ENCODE measurements at regions not wholly inside any gene's neighbourhood (a gene's known extent, or its start where the extent isn't known, plus 50 kb on each side); places are given as distances from the start of the nearest gene placed in this dataset.

DNA sequence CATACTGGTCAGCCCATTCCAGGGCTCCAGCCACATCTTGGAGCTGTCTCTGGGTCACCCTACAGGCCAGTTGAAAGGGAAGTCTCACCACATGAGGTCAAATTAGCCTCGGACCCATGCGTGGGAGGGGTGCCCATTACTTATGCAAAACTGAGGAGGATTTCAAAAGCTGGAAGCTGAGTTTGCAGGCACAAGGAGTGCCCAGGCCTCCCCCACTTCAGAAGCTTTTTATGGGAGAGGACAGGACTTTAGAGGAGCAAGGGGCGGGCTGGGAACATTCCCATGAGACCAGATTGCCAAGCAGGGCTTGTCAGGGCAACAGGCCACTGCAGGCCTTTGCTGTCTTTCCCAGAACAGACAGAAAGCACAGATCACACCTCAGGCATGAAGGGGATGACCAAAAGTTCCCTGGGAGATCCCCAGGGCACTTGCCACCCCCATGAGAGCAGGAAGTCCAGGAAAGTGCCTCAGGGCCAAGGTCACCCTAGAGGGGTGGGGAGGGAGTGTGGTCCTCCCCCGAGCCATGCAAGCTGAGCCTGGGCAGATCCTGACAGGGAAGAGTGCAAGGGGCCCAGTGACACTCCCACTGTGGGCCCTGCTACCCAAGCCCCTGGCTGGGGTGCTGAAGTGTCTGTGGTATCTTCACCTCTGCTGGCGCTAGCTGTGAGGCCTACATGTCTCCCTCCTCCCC is 267.7 kb downstream of the BCL11A start:
- H3K9ac ChIP-seq (ENCODE audit: low read depth, low read length), result no peak overlapping the region
- no peaks in the 10 kb centered on the region for H3K4me1 ChIP-seq (ENCODE audit: control insufficient read depth, insufficient read depth, low read length)
- no peak overlapping the region for H3K4me3 ChIP-seq (ENCODE audit: low read length)
- no peak overlapping the region for H3K4me2 ChIP-seq (ENCODE audit: low read length)
- peaks cover 9% of the 10 kb centered on the region for H3K9me3 ChIP-seq (replicated peaks; ENCODE audit: low read length)
- no peaks in the 10 kb centered on the region for H3K36me3 ChIP-seq (ENCODE audit: insufficient read depth, low read length)
- no peaks in the 10 kb centered on the region for H3K27me3 ChIP-seq (ENCODE audit: control insufficient read depth, insufficient read depth, low read length)

DNA sequence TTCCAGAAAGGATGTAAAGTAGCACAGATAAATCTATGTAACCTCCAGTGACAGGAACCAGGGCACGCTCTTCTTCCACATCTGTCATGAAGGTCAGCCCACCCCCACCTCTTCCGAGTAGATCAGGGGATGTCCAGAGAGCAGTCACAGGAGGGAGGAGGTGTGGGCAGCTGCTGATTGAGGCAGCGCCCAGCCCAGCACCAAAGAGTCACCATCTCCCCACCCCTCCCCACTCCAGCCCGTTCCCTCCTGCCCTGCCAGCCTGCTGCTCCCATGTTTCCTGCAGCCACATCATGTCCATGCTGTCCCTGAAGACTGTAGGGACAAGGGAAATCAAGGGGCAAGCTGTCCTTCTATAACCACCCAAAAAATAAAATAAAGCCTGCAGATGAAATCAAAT is 269.8 kb downstream of the BCL11A start:
- Histone ChIP-seq H3K27me3 (ENCODE audit: control insufficient read depth, insufficient read depth, low read length) (no peaks in the 10 kb centered on the region), H3K4me2 (ENCODE audit: low read length) (no peak overlapping the region), H3K4me1 (ENCODE audit: control insufficient read depth, insufficient read depth, low read length) (no peaks in the 10 kb centered on the region), H3K36me3 (ENCODE audit: insufficient read depth, low read length) (no peaks in the 10 kb centered on the region), H3K4me3 (ENCODE audit: low read length) (no peak overlapping the region), H3K9me3 (replicated peaks; ENCODE audit: low read length) (peaks cover 9% of the 10 kb centered on the region), H3K9ac (ENCODE audit: low read depth, low read length) (no peak overlapping the region)

DNA sequence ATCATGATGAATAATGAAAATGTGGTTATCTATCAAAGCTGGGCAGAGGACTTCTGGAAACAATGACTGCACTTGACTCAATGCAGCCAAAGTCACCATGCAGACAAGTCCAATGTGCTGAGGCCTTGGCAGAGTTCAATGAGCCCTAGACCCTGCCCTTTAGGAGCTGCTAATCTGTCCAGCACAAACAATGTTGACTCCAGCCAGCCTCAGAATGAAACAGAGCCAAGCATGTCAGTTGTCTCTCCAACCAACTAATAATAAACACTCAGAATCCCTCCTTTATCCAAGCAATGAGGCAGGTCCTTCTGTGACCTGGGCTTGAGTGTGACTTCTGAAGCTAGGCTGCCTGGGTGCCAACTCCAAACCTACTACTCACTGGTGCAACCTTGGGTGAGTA is 270.6 kb downstream of the BCL11A start:
- Histone ChIP-seq H3K9me3 (replicated peaks; ENCODE audit: low read length) (peaks cover 9% of the 10 kb centered on the region), H3K36me3 (ENCODE audit: insufficient read depth, low read length) (no peaks in the 10 kb centered on the region), H3K4me1 (ENCODE audit: control insufficient read depth, insufficient read depth, low read length) (no peaks in the 10 kb centered on the region), H3K4me3 (ENCODE audit: low read length) (no peak overlapping the region), H3K4me2 (ENCODE audit: low read length) (no peak overlapping the region), H3K27me3 (ENCODE audit: control insufficient read depth, insufficient read depth, low read length) (no peaks in the 10 kb centered on the region), H3K9ac (ENCODE audit: low read depth, low read length) (no peak overlapping the region)

DNA sequence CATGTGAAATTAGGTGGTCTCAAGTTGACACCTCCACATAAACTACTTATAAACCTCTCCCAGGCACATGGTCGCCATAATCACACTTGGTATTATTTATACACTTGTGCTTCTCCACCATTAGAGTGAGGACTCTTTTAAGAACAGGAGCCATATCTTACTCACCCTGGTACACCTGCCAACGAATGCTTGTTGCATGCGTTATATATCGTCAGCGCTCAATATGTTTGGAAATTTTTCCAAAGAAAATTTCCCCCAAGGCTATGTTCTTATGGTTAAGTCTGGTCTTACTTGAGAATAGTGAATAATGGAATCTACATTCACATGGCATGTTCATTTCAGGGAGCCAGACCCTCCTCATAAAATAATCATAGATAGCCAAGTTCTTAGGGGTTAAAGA is 271.7 kb downstream of the BCL11A start:
- no peaks in the 10 kb centered on the region for H3K27me3 ChIP-seq (ENCODE audit: control insufficient read depth, insufficient read depth, low read length)
- H3K4me1 ChIP-seq (ENCODE audit: control insufficient read depth, insufficient read depth, low read length), result no peaks in the 10 kb centered on the region
- H3K36me3 ChIP-seq (ENCODE audit: insufficient read depth, low read length), result no peaks in the 10 kb centered on the region
- no peak overlapping the region for H3K4me2 ChIP-seq (ENCODE audit: low read length)
- H3K9me3 ChIP-seq (replicated peaks; ENCODE audit: low read length), result peaks cover 9% of the 10 kb centered on the region
- no peak overlapping the region for H3K4me3 ChIP-seq (ENCODE audit: low read length)
- H3K9ac ChIP-seq (ENCODE audit: low read depth, low read length), result no peak overlapping the region

DNA sequence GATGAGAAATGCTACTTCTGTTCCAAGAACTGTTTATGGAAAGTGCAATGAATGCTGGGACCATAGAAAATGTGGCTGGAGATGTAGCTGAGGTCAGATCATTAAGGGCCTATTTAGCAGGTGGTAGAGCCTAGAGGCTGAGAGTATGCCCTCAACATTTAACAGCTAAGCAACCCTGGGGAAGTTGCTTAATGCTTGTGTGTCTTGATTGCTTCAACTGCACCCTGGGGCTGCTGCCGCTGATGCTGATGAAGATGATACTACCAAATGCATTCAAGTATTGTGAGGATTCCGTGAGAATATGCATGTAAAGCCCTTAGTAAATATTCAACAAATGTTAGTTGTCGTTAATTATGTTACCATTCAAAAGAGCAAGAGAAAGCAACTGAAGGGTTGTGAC is 273.2 kb downstream of the BCL11A start:
- no peak overlapping the region for H3K4me3 ChIP-seq (ENCODE audit: low read length)
- H3K27me3 ChIP-seq (ENCODE audit: control insufficient read depth, insufficient read depth, low read length), result no peaks in the 10 kb centered on the region
- H3K9me3 ChIP-seq (replicated peaks; ENCODE audit: low read length), result no peaks in the 10 kb centered on the region
- H3K4me2 ChIP-seq (ENCODE audit: low read length), result no peak overlapping the region
- H3K4me1 ChIP-seq (ENCODE audit: control insufficient read depth, insufficient read depth, low read length), result no peaks in the 10 kb centered on the region
- no peaks in the 10 kb centered on the region for H3K36me3 ChIP-seq (ENCODE audit: insufficient read depth, low read length)
- H3K9ac ChIP-seq (ENCODE audit: low read depth, low read length), result no peak overlapping the region

DNA sequence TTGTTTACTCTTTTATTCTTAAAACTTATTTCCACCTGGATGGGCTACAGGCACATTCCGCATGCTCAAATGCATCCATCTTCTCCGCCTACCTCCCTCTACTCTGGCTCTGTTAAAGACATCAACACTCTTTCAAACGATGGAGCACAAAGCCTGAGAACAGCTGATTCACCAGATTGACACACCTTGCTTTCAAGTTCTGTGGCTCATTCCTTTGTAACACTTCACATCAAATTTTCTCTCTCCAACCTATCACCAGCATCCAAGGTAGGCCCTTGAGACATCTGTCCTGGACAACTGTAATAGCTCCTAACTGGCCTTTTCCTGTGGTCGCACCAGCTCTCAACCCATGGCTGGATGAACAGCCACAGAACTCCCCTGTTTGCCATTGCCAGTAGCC is 274.5 kb downstream of the BCL11A start:
- Histone ChIP-seq H3K4me3 (ENCODE audit: low read length) (no peak overlapping the region), H3K9ac (ENCODE audit: low read depth, low read length) (no peak overlapping the region), H3K9me3 (replicated peaks; ENCODE audit: low read length) (no peaks in the 10 kb centered on the region), H3K4me1 (ENCODE audit: control insufficient read depth, insufficient read depth, low read length) (no peaks in the 10 kb centered on the region), H3K4me2 (ENCODE audit: low read length) (no peak overlapping the region), H3K36me3 (ENCODE audit: insufficient read depth, low read length) (no peaks in the 10 kb centered on the region), H3K27me3 (ENCODE audit: control insufficient read depth, insufficient read depth, low read length) (no peaks in the 10 kb centered on the region)

DNA sequence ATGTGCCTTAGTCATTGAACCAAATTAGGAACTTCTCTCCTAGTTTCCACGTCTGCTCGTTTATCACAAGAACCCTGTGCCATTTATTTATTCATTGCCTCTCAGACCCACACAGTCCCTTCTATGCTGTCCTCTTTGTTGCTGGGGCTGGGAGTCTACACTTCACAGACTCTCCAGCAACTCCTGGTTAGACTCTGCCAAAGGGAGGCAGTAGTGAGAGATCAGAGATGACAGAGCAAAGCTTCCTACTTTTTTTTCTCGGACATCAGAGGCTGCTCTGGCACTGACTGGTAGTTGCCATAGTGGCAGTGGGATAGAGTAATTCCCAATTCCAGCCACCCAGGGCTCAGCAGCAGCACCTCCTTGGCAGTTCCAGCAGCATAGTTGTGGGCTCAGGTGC is 277.5 kb downstream of the BCL11A start:
- Histone ChIP-seq H3K4me1 (ENCODE audit: control insufficient read depth, insufficient read depth, low read length) (no peaks in the 10 kb centered on the region), H3K36me3 (ENCODE audit: insufficient read depth, low read length) (no peaks in the 10 kb centered on the region), H3K9ac (ENCODE audit: low read depth, low read length) (no peak overlapping the region), H3K4me2 (ENCODE audit: low read length) (no peak overlapping the region), H3K4me3 (ENCODE audit: low read length) (no peak overlapping the region), H3K27me3 (ENCODE audit: control insufficient read depth, insufficient read depth, low read length) (no peaks in the 10 kb centered on the region), H3K9me3 (replicated peaks; ENCODE audit: low read length) (no peaks in the 10 kb centered on the region)

DNA sequence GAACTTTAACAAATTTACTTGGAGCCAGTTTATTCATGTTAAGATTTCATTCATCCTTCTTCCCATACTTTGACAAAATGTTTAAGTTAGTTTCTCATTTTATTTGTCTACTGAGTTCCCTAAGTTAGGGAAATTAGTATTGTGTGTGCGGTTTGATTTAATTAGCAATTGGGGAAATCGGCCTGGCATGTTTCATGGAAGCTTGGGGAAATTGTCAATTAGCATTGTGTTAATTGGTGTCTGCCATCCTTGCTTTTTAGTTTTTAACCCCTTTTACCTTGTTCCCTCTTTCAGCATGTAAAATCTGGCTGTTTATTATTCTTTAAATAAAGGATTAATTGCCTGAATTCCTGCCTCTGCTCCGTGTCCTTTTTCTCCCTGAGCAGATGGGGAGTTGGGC is 279.6 kb downstream of the BCL11A start:
- H3K9ac ChIP-seq (ENCODE audit: low read depth, low read length), result no peak overlapping the region
- H3K9me3 ChIP-seq (replicated peaks; ENCODE audit: low read length), result no peaks in the 10 kb centered on the region
- no peak overlapping the region for H3K4me3 ChIP-seq (ENCODE audit: low read length)
- H3K4me1 ChIP-seq (ENCODE audit: control insufficient read depth, insufficient read depth, low read length), result no peaks in the 10 kb centered on the region
- no peaks in the 10 kb centered on the region for H3K27me3 ChIP-seq (ENCODE audit: control insufficient read depth, insufficient read depth, low read length)
- no peak overlapping the region for H3K4me2 ChIP-seq (ENCODE audit: low read length)
- H3K36me3 ChIP-seq (ENCODE audit: insufficient read depth, low read length), result no peaks in the 10 kb centered on the region

DNA sequence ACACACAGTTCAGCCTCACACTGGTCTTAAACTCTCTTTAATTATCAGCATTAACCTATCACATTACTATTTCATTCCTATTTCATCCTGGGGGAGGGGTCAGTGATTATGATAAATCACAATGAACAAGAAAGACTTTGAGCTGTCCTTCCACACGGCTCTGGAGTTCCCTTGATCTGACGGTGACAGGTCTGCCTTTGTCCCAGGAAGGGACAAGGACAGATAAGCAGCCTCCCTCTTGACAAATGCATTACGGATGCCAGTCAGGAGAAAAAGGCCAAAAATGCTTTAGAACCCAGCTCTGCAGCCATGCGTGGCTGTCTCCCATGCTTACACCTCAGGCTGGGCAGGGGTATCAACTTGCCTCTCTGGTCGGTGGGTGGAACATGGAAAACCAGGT is 281.7 kb downstream of the BCL11A start:
- Histone ChIP-seq H3K4me1 (ENCODE audit: control insufficient read depth, insufficient read depth, low read length) (no peaks in the 10 kb centered on the region), H3K9ac (ENCODE audit: low read depth, low read length) (no peak overlapping the region), H3K9me3 (replicated peaks; ENCODE audit: low read length) (no peaks in the 10 kb centered on the region), H3K4me3 (ENCODE audit: low read length) (no peak overlapping the region), H3K4me2 (ENCODE audit: low read length) (no peak overlapping the region), H3K27me3 (ENCODE audit: control insufficient read depth, insufficient read depth, low read length) (no peaks in the 10 kb centered on the region), H3K36me3 (ENCODE audit: insufficient read depth, low read length) (no peaks in the 10 kb centered on the region)

DNA sequence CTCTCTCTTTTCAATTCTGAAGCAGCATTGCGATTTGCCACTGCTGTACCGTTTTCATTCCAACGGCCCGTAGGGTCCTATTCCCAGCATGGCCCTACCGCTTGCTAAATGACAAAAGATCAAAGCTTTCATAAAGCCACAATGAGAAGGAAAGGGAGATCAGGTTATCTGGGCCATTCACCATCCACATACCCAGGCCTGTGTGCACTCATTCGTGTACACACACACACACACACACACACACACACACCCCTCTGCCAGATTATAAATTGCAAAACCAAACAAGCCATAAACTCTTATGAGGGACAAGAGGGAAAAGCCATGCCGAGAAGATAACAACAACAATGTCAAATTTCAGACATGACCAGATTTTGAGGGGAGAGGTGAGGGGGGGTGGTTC is 282.3 kb downstream of the BCL11A start:
- no peak overlapping the region for H3K9ac ChIP-seq (ENCODE audit: low read depth, low read length)
- H3K4me1 ChIP-seq (ENCODE audit: control insufficient read depth, insufficient read depth, low read length), result no peaks in the 10 kb centered on the region
- no peaks in the 10 kb centered on the region for H3K9me3 ChIP-seq (replicated peaks; ENCODE audit: low read length)
- H3K27me3 ChIP-seq (ENCODE audit: control insufficient read depth, insufficient read depth, low read length), result no peaks in the 10 kb centered on the region
- H3K4me3 ChIP-seq (ENCODE audit: low read length), result no peak overlapping the region
- no peaks in the 10 kb centered on the region for H3K36me3 ChIP-seq (ENCODE audit: insufficient read depth, low read length)
- no peak overlapping the region for H3K4me2 ChIP-seq (ENCODE audit: low read length)

DNA sequence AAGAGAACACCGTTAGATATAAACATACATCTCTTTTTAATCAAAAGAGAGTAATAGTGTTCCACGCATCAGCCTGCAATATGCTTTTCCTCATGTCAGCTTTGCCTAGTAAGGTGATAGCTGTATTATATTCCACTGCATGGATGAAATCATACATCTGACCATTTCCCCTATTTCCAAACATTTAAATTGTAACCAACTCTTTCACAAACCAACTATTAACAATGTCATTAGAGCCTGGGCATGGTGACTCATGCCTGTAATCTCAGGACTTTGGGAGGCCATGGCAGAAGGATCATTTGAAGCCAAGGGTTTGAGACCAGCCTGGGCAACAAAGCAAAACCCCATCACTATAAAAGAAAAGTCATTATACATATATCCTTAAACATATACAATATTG is 284.8 kb downstream of the BCL11A start:
- no peak overlapping the region for H3K9ac ChIP-seq (ENCODE audit: low read depth, low read length)
- H3K36me3 ChIP-seq (ENCODE audit: insufficient read depth, low read length), result no peaks in the 10 kb centered on the region
- H3K4me3 ChIP-seq (ENCODE audit: low read length), result no peak overlapping the region
- H3K4me2 ChIP-seq (ENCODE audit: low read length), result no peak overlapping the region
- no peaks in the 10 kb centered on the region for H3K4me1 ChIP-seq (ENCODE audit: control insufficient read depth, insufficient read depth, low read length)
- no peaks in the 10 kb centered on the region for H3K9me3 ChIP-seq (replicated peaks; ENCODE audit: low read length)
- H3K27me3 ChIP-seq (ENCODE audit: control insufficient read depth, insufficient read depth, low read length), result no peaks in the 10 kb centered on the region

DNA sequence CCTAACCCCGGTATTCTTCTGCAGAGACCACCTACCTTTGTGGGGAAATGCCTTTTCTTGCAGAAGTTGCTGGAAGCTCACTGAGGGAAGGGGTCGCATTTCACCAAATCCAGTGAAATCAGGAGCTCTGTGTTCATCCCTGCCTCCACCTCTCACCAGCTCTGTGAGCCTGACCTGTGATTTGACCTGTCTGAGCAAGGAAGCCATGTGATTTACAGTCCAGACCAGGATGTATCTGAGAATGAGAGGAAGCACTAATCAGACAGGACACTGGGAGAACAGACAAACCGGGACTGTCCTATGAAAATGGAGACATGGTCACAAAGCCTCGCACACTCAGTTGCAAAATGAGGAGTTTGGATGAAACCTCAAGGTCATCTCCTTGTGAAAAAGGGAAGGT is 285.4 kb downstream of the BCL11A start:
- Histone ChIP-seq H3K36me3 (ENCODE audit: insufficient read depth, low read length) (no peaks in the 10 kb centered on the region), H3K4me2 (ENCODE audit: low read length) (no peak overlapping the region), H3K9me3 (replicated peaks; ENCODE audit: low read length) (no peaks in the 10 kb centered on the region), H3K9ac (ENCODE audit: low read depth, low read length) (no peak overlapping the region), H3K4me3 (ENCODE audit: low read length) (no peak overlapping the region), H3K27me3 (ENCODE audit: control insufficient read depth, insufficient read depth, low read length) (no peaks in the 10 kb centered on the region), H3K4me1 (ENCODE audit: control insufficient read depth, insufficient read depth, low read length) (no peaks in the 10 kb centered on the region)

Data from skeletal muscle satellite cell (primary cell).